ENCODE measurements at regions not wholly inside any gene's neighbourhood (a gene's known extent, or its start where the extent isn't known, plus 50 kb on each side); places are given as distances from the start of the nearest gene placed in this dataset.

DNA sequence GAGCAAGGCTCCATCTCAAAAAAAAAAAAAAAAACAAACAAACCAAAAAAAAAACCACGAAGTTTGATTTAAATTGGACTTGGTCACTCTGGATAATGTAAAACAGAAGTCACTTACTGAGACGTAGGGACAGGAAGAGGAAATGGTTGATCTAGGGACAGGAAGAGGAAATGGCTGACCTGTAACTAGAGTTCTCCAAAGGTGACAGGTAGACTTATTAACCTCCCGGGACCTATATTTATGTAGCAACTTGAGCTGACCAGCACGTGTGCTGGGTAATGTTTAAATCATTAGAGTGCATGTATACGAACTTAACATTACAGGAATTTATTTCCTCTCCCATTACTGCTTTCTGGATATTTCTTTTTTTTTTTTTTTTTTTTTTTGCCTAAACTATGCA lies 81.5 kb upstream of the DHX40 start:
- no peak overlapping the region for H3K27ac Mint-ChIP-seq
- peaks cover 3 to 7% (median 5%) of the 10 kb centered on the region in 4 donors for H3K4me1 Mint-ChIP-seq
- peaks cover 0 to 20% (median 2%) of the 10 kb centered on the region in 5 donors for H3K27me3 Mint-ChIP-seq
- H3K36me3 Mint-ChIP-seq = no peaks in the 10 kb centered on the region
- DNase-seq (no peak), ATAC-seq (no peak)
- H3K9me3 Mint-ChIP-seq = no peaks in the 10 kb centered on the region
- POLR2A ChIA-PET = no interaction called here
- H3K4me3 Mint-ChIP-seq = peak overlapping the region in 2 of 10 donors; percentile 11 to 38

DNA sequence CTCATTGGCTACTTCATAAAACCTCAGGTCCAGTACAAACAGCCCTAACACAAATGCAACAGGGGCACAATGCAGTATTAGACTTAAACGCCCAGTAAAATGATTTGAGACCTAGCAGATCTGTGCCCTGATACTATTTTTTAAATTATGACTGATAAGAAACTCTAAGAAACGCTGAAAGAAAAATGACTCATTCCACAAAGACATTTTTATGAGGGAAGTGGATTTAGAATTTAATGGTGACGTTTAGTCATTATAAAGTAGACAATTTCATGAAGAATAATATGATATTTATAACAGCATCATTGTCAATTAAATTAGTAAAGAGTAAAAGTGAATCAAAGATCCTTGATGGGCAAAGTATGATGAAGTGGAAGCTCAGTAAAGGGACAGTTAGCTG lies 80.4 kb upstream of the DHX40 start:
- no peak overlapping the region for H3K4me3 Mint-ChIP-seq
- peaks cover 3 to 7% (median 5%) of the 10 kb centered on the region in 4 donors for H3K4me1 Mint-ChIP-seq
- no peak for DNase-seq
- POLR2A ChIA-PET = no interaction called here
- no peaks in the 10 kb centered on the region for H3K36me3 Mint-ChIP-seq
- no peak for ATAC-seq
- no peak overlapping the region for H3K27ac Mint-ChIP-seq
- H3K9me3 Mint-ChIP-seq = no peaks in the 10 kb centered on the region
- H3K27me3 Mint-ChIP-seq = peaks cover 0 to 9% (median 0%) of the 10 kb centered on the region in 5 donors

- H3K4me1 Mint-ChIP-seq = peaks cover 3 to 7% (median 5%) of the 10 kb centered on the region in 4 donors
- H3K27me3 Mint-ChIP-seq = peaks cover 0 to 9% (median 0%) of the 10 kb centered on the region in 5 donors
- H3K27ac Mint-ChIP-seq = no peak overlapping the region
- no peaks in the 10 kb centered on the region for H3K36me3 Mint-ChIP-seq
- no peaks in the 10 kb centered on the region for H3K9me3 Mint-ChIP-seq
- POLR2A ChIA-PET = no interaction called here
- DNase-seq (no peak), ATAC-seq (no peak)
- no peak overlapping the region for H3K4me3 Mint-ChIP-seq
Observed at GRCh38 chr17:59485946-59486345, 79.5 kb upstream of the DHX40 start.

DNA sequence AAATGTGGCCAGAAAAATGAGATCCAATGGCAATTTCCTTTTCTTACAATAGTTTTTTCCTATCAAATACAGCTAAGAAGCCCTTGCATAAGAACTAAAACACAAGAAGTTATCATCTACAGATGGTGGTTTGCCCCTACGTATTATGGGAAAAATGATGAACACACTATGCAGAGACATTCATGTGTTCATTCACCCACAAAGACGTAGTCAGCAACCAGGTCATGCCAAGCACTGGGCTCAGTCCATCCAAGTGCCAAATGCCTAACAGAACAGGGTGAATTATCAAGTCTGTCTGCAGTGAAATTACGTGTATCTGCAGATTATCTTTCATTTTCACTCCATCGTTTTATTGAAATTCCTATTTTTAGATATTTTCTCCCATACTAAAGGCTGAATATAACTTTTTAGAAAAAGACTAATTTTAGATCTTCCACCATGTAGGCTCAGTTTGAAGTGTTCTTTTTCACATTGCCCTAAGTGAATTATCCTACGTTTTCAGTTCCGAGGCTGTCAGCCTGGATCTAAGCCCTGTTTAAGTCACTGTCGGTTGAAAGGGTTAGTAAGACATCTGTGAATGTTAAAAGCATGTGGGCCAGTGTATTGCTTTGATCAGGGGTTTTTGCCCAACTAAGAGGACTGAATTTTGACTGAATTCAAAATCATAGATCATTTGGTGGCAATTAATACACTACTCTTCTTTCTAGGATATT lies 78.1 kb upstream of the DHX40 start:
- DNase-seq (no peak), ATAC-seq (no peak)
- Mint-ChIP-seq H3K4me3 (no peak overlapping the region), H3K36me3 (no peaks in the 10 kb centered on the region), H3K9me3 (no peaks in the 10 kb centered on the region), H3K27me3 (peaks cover 2 to 6% (median 5%) of the 10 kb centered on the region in 5 donors), H3K4me1 (peaks cover 3 to 5% (median 5%) of the 10 kb centered on the region in 4 donors), H3K27ac (no peak overlapping the region)
- POLR2A ChIA-PET = no interaction called here

DNA sequence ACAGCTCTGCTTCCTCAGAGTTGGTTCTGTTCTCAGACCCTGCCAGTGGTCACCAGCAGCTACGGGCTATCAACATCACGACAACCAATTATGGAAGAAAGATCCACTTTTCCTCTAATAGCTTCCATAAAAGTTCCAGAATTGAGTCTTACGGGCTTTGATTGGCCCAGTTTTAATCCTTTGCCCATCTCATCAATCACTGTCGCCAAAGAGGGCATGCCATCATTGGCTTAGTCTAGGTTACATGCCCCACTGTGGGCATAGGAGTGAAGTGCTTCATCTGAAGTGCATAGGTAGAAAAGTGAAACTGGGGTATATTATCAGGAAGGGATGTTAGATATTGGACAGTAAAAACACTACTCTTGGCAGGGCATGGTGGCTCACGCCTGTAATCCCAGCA lies 76.6 kb upstream of the DHX40 start:
- no peak for DNase-seq
- H3K4me3 Mint-ChIP-seq = no peak overlapping the region
- peak overlapping the region in 1 of 10 donors; percentile 11 for H3K27ac Mint-ChIP-seq
- H3K36me3 Mint-ChIP-seq = no peaks in the 10 kb centered on the region
- ATAC-seq = no peak
- POLR2A ChIA-PET = interaction anchor here (0.5 kb wide), 1 partner anchor 225 kb away, joined by 5 read pairs; no protein-coding TSS in a partner anchor
- H3K4me1 Mint-ChIP-seq = peaks cover 1 to 4% (median 2%) of the 10 kb centered on the region in 4 donors
- peaks cover 0 to 7% (median 5%) of the 10 kb centered on the region in 5 donors for H3K27me3 Mint-ChIP-seq
- no peaks in the 10 kb centered on the region for H3K9me3 Mint-ChIP-seq

DNA sequence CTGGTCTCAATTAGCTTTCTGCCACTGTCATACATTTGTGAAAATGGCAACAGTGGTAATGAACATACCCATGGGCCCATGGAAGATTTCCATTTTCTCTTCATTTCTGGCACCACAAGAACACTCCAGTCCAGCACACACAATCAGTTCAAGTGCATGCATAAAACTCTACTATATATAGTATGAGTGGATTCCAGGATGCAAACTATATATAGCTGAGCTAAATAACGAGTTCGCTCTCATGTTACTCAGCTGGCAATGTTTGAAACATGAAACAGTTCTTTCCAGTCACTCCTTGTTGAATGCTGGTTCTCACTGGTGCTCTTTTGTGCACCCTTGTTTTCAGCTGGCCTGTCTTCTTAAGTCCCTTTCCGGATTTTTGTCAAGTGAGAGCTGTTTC lies 75.2 kb upstream of the DHX40 start:
- no peak overlapping the region for H3K27ac Mint-ChIP-seq
- no peak for ATAC-seq
- H3K4me3 Mint-ChIP-seq = no peak overlapping the region
- no peaks in the 10 kb centered on the region for H3K9me3 Mint-ChIP-seq
- H3K4me1 Mint-ChIP-seq = no peaks in the 10 kb centered on the region
- no peak for DNase-seq
- no peaks in the 10 kb centered on the region for H3K36me3 Mint-ChIP-seq
- POLR2A ChIA-PET = no interaction called here
- H3K27me3 Mint-ChIP-seq = peaks cover 0 to 10% (median 6%) of the 10 kb centered on the region in 5 donors

DNA sequence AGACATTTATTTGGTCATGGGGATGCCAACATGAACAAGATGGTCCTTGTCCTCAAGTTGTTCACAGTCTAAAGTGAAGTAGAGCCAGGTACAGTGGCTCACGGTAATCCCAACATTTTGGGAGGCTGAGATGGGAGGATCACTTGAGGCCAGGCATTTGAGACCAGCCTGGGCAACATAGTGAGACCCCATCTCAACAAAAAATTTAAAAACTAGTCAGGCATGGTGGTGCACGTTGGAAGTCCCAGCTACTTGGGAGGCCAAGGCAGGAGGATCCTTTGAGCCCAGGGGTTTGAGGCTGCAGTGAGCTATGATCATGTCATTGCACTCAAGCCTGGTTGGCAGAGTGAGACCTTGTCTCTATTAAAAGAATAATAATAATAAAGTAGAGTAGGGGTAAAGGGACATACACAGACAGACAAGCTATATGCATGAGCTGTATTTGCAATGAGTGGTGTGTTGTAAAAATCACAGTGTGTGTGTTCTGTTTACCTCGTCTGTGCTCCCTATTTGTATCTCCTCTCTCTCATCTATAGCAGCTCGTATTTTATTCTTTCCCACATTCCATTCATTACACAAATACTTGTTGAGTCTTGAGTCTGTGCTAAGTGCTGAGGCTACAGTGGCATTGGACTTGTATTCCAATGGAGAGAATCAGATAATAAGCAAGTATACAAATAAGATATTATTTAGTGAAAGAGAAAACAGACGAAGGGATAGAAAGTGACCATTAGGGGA lies 73.9 kb upstream of the DHX40 start:
- ATAC-seq (no peak), DNase-seq (no peak)
- H3K9me3 Mint-ChIP-seq = no peaks in the 10 kb centered on the region
- H3K36me3 Mint-ChIP-seq = no peaks in the 10 kb centered on the region
- no peak overlapping the region for H3K4me3 Mint-ChIP-seq
- POLR2A ChIA-PET = no interaction called here
- H3K4me1 Mint-ChIP-seq = no peaks in the 10 kb centered on the region
- H3K27ac Mint-ChIP-seq = no peak overlapping the region
- H3K27me3 Mint-ChIP-seq = peaks cover 0 to 11% (median 5%) of the 10 kb centered on the region in 5 donors

DNA sequence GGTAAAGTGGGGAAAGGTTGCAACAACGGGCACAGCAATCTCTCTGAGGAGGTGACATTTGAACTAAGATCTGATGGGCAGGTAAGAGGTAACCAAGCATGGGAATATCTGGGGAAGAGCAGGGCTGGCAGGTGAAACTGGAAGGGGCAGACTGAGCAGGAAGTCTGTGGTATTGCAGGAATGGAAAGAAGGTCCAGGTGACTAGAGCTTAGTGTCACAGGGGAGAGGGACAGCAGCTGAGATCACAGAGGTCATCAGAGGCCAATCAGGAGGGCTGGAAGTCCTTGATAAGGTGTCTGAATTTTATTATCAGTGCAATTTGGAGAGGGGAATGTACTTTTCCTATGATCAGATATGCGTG lies 73.3 kb upstream of the DHX40 start:
- no peak overlapping the region for H3K4me3 Mint-ChIP-seq
- H3K4me1 Mint-ChIP-seq = no peaks in the 10 kb centered on the region
- H3K27me3 Mint-ChIP-seq = peaks cover 0 to 11% (median 5%) of the 10 kb centered on the region in 5 donors
- no peaks in the 10 kb centered on the region for H3K36me3 Mint-ChIP-seq
- ATAC-seq (no peak), DNase-seq (no peak)
- no peak overlapping the region for H3K27ac Mint-ChIP-seq
- H3K9me3 Mint-ChIP-seq = no peaks in the 10 kb centered on the region
- POLR2A ChIA-PET = no interaction called here

- H3K9me3 Mint-ChIP-seq = no peaks in the 10 kb centered on the region
- no peaks in the 10 kb centered on the region for H3K36me3 Mint-ChIP-seq
- DNase-seq = no peak
- H3K4me1 Mint-ChIP-seq = no peaks in the 10 kb centered on the region
- no peak overlapping the region for H3K4me3 Mint-ChIP-seq
- H3K27ac Mint-ChIP-seq = no peak overlapping the region
- H3K27me3 Mint-ChIP-seq = peaks cover 0 to 11% (median 2%) of the 10 kb centered on the region in 5 donors
- ATAC-seq = no peak
- POLR2A ChIA-PET = no interaction called here
Observed at GRCh38 chr17:59493867-59494266, 71.5 kb upstream of the DHX40 start.

DNA sequence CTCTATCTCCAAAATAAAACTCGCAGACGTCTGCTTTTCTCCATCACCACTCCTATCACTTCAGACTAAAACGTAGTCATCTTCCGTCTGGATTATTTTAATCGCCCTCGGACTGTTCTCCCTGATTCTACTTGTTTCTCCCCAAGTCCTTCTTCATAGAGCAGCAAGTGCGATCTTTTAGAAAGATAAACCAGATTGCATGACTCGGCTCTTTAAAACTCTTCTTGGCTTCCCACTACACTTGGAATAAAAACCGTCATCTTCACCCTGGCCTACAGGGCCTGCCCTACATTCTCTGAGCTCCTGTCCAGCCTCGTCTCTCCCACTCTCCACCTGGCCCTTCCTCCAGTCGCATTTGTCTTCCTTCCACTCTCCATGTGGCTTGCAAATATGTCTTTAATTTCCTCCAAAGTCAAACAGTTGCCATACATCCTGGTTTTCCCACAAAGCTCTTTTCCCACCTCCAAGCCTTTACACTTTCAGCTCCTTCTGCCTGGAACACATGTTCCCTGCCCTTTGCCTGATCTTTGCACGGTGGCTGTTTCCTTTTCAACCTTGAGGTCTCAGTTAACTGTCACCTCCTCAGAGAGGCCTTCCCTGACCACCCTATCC lies 70.5 kb upstream of the DHX40 start:
- H3K9me3 Mint-ChIP-seq = no peaks in the 10 kb centered on the region
- POLR2A ChIA-PET = no interaction called here
- no peak overlapping the region for H3K27ac Mint-ChIP-seq
- H3K36me3 Mint-ChIP-seq = no peaks in the 10 kb centered on the region
- peaks cover 0 to 11% (median 6%) of the 10 kb centered on the region in 5 donors for H3K27me3 Mint-ChIP-seq
- no peak overlapping the region for H3K4me3 Mint-ChIP-seq
- ATAC-seq (no peak), DNase-seq (no peak)
- no peaks in the 10 kb centered on the region for H3K4me1 Mint-ChIP-seq

- Mint-ChIP-seq H3K27ac (no peak overlapping the region), H3K36me3 (no peaks in the 10 kb centered on the region), H3K27me3 (peaks cover 0 to 11% (median 6%) of the 10 kb centered on the region in 5 donors), H3K4me3 (no peak overlapping the region), H3K4me1 (no peaks in the 10 kb centered on the region), H3K9me3 (no peaks in the 10 kb centered on the region)
- POLR2A ChIA-PET = no interaction called here
- DNase-seq (no peak), ATAC-seq (no peak)
Observed at GRCh38 chr17:59496178-59496577, 69.2 kb upstream of the DHX40 start.

DNA sequence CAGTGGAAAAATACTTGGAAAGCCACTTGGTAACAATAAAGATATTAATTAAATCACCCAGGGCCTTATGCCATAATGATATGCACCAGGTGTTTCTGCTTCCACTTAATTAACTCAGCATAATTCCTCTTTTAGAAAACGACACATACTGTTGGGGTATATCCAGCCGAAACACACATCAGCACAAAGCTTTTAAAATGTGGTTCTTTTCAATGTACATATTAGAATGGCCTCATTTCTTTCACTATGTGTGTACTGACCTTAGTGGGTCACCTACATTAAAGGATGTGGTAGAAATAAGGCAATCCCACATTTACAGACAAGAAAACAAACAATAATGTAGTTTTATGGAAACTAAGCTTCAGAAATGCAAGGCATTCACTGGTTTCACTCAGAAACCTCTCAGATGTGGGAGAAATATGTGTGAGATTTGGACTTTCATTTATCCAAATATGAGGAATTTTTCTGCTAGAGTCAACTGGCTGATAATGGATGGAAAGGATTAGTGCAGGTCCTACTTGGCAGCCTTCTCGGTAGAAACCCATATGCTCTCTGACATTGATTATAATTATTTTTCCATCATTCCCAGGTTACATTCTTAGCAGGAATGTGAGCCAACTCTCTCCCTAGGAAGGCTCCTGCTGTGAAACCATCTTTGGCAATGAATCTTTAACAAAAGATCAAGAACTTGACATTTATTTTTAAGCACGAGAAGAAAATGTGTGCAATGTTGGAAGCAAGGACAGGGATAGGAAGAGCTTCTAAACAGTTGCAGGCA lies 66.7 kb upstream of the DHX40 start:
- no peak for ATAC-seq
- Mint-ChIP-seq H3K9me3 (no peaks in the 10 kb centered on the region), H3K27me3 (peaks cover 0 to 7% (median 2%) of the 10 kb centered on the region in 5 donors), H3K36me3 (no peaks in the 10 kb centered on the region), H3K27ac (no peak overlapping the region), H3K4me3 (no peak overlapping the region), H3K4me1 (no peaks in the 10 kb centered on the region)
- DNase-seq = no peak
- POLR2A ChIA-PET = interaction anchor here (0.6 kb wide), 1 partner anchor 321 kb away, joined by 4 read pairs; no protein-coding TSS in a partner anchor
